GM21526 (cell line): ENCODE measurements at regions not wholly inside any gene's neighbourhood (a gene's known extent, or its start where the extent isn't known, plus 50 kb on each side); places are given as distances from the start of the nearest gene placed in this dataset.
A peak's percentile ranks its signal among the peaks of the same experiment; 100 is the strongest.

Experiments used
- ATAC-seq: cut with Tn5 transposase; IDR thresholded peaks from one replicate; pipeline ENCODE4 v1.9.1; 2021; ENCODE audit warnings: moderate library complexity; ENCODE audit not compliant: unreplicated experiment, low FRiP score

GRCh38 chr2:191598296-191598695, 79.6 kb upstream of the NABP1 start:
- no peak for ATAC-seq

DNA sequence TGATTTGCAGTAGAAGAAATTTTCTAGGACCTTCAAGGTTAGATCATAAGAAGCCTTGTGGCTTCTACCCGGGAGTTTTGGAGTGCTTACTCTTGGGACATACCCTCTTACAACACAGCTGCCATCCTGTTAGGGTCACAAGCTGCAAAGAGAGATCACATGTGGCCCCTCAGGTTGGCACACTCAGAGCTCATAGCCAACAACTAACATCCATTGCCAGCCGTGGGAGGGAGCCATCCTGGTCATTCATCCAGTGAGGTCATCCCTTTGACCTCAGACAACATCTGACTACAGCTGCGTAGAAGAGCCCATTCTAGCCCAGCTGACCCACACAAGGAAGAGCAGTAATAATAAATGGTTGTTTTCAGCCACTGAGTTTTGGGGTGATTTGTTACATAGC, 76.9 kb upstream of the NABP1 start:
- ATAC-seq, result no peak

- ATAC-seq, result no peak
These were observed 73.8 kb upstream of the NABP1 start for GRCh38 chr2:191604154-191604553.

DNA sequence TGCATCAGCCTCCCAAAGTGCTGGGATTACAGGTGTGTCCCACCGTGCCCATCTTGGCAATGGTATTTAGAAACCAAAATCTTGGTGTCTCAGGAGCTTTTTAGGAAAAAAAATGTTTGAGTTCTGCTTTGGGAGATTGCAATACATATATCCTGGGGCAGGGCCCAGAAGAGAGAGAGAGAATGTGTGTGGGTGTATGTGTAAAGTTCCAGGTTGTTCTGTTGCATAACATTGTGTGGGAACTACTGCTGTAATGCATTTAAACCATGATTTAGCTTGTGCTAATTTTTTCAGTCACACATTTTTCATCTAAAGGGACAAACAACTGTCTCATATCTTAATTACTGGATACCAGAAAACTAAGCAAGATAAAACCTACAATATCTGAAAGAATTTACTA, 70.8 kb upstream of the NABP1 start:
- ATAC-seq, result no peak

DNA sequence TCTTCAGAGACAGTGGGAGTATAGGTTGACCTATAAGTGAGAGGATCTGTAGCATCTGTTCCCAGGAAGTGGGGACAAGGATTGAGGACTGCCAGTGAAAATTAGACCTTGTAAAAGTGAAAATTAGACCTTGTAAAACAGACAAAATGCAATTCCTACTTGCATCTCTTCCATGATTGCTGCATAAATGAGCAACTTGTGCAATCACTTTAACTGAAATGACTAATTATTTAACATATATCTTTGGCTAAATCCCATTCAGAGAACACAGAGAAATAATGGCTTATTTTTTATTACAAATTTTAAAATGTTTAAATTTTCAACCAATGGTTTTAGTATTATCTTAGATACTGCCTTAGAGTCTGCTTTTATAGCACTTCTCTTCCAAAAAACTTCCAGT, 67.2 kb upstream of the NABP1 start:
- no peak for ATAC-seq

GRCh38 chr2:191611614-191612013, 66.3 kb upstream of the NABP1 start:
- ATAC-seq, result peak; percentile 99

- no peak for ATAC-seq
These were observed 65.4 kb upstream of the NABP1 start for GRCh38 chr2:191612496-191612895.

GRCh38 chr2:191614759-191615158, 63.2 kb upstream of the NABP1 start:
- no peak for ATAC-seq

- no peak for ATAC-seq
These were observed 62.3 kb upstream of the NABP1 start for GRCh38 chr2:191615596-191615995.

- peak; percentile 88 for ATAC-seq
These were observed 60.4 kb upstream of the NABP1 start for GRCh38 chr2:191617575-191617974.

DNA sequence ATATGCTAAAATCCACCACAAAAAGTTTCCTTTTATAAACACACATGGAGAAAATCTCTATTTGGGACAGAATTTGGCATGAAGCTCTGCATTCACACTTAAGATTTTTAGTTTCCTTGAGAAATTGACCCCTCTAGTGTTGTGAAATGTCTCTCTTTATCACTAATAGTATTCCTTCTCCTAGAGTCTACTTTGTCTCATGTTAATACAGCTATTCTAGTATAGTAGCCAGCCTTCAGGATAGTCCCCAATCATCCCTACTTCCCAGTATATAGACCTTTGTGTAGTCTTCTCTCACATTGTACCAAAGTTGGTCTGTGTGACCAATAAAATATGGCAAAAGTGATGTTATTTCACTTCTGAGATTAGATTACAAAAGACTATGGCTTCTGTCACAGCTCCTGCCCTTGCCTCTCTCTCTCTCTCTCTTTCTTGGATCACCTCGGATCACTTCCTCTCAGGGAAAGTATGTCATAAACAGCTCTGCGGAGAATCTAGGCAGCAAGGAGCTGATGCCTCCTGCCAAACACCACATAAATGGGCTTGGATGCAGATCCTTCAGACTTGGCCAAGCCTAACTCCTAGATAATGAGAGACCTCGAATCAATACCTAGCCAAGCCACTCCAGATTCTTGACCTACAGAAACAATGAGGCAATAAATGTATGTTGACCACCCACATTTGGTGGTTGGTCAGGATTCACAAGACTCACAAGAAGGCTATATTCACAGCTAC, 59.7 kb upstream of the NABP1 start:
- ATAC-seq, result no peak

GRCh38 chr2:191618786-191619185, 59.1 kb upstream of the NABP1 start:
- no peak for ATAC-seq

DNA sequence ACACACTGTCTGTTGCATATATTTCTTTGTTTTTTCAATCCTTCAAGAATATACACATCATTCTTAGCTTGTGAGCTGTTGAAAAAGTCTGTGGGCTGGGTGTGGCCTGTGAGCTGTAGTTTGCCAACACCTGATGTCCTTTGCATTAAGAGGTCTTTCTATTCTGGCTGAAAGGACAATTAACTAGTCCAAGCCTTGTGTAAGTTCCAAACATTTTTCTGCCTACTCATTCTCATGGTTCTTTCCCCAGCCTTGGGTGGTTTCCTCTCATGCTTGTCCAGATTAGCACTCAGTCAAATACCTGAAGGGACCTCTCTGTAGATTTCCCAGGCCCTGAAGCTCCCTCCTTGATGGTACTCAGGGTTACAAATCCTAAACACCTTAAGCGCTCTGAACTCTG, 57.8 kb upstream of the NABP1 start:
- no peak for ATAC-seq

GRCh38 chr2:191622374-191623320, 55.3 kb upstream of the NABP1 start:
- no peak for ATAC-seq

DNA sequence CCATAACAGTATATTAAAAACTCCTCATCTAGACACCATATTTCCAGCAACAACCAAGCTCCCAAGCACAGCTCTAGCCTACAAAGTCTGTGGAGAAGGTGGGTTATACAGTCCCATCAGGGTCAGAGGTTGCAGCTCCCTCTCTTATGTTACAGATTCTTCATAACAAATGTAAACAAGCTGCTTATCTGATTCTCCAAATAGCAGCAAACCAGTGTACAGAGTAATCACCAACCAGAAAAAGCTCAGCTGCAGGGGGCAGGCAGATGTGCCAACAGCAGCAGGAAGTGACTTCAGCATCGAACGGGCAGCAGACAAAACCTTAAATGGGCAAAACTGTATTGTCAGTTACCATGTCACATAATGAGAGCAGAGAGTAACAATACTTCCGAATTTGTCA, 52.9 kb upstream of the NABP1 start:
- peak; percentile 81 for ATAC-seq

- ATAC-seq, result peak; percentile 19
These were observed 52.5 kb upstream of the NABP1 start for GRCh38 chr2:191625446-191625845.

GRCh38 chr2:191626497-191627151, 51.3 kb upstream of the NABP1 start:
- ATAC-seq, result no peak

GRCh38 chr2:191627518-191627917, 50.4 kb upstream of the NABP1 start:
- no peak for ATAC-seq
